HEK293T (cell line): ENCODE measurements at regions not wholly inside any gene's neighbourhood (a gene's known extent, or its start where the extent isn't known, plus 50 kb on each side); places are given as distances from the start of the nearest gene placed in this dataset.

Source experiments
- CTCF ChIA-PET: fragments of 350-600 bp; formaldehyde crosslinking; extraction: SDS; loops from one replicate; lab custom pipeline; 2021; ENCODE audit warnings: antibody characterized with exemption, inconsistent platforms; lab: Yijun Ruan, JAX
- POLR2A ChIA-PET: fragments of 350-600 bp; formaldehyde crosslinking; extraction: SDS; loops from one replicate; lab custom pipeline; 2020; ENCODE audit warnings: antibody characterized with exemption, inconsistent platforms; lab: Yijun Ruan, JAX
- DNase-seq: peaks from one replicate; pipeline ENCODE4 v3.0.0; 2012; ENCODE audit warnings: mixed read lengths; ENCODE audit errors: extremely low spot score
- ARNT ChIP-seq: fragments of 450-650 bp; IDR thresholded peaks from 2 replicates; pipeline ENCODE4 v1.6.1; 2017; ENCODE audit warnings: mild to moderate bottlenecking
- BHLHE40 ChIP-seq: fragments of 450-650 bp; IDR thresholded peaks from 2 replicates; pipeline ENCODE4 v1.6.1; 2016; ENCODE audit warnings: mild to moderate bottlenecking, moderate library complexity, borderline replicate concordance
- CTBP1 ChIP-seq: fragments of 450-650 bp; IDR thresholded peaks from 2 replicates; pipeline ENCODE4 v1.6.1; 2016; ENCODE audit warnings: borderline replicate concordance
- ELF4 ChIP-seq: fragments of 450-650 bp; IDR thresholded peaks from 2 replicates; pipeline ENCODE4 v1.6.1; 2017; ENCODE audit warnings: antibody characterized with exemption
- FOXA1 ChIP-seq: fragments of 450-650 bp; IDR thresholded peaks from 2 replicates; pipeline ENCODE4 v1.6.1; 2016; ENCODE audit warnings: mild to moderate bottlenecking
- FOXK2 ChIP-seq: fragments of 450-650 bp; IDR thresholded peaks from 2 replicates; pipeline ENCODE4 v1.6.1; 2016; ENCODE audit warnings: mild to moderate bottlenecking
- FOXM1 ChIP-seq: fragments of 450-650 bp; IDR thresholded peaks from 2 replicates; pipeline ENCODE4 v1.6.1; 2017; ENCODE audit warnings: mild to moderate bottlenecking, borderline replicate concordance
- HDGF ChIP-seq: fragments of 450-650 bp; IDR thresholded peaks from 2 replicates; pipeline ENCODE4 v1.6.1; 2017; ENCODE audit warnings: antibody characterized with exemption, borderline replicate concordance
- L3MBTL2 ChIP-seq: fragments of 450-650 bp; conservative IDR thresholded peaks from 2 replicates; pipeline ENCODE4 v1.6.1; 2016; ENCODE audit warnings: mild to moderate bottlenecking
- LEF1 ChIP-seq: fragments of 450-650 bp; IDR thresholded peaks from 2 replicates; pipeline ENCODE4 v1.6.1; 2017; ENCODE audit warnings: mild to moderate bottlenecking, borderline replicate concordance
- NFRKB ChIP-seq: fragments of 450-650 bp; IDR thresholded peaks from 2 replicates; pipeline ENCODE4 v1.6.1; 2016; ENCODE audit warnings: mild to moderate bottlenecking, moderate library complexity
- SP1 ChIP-seq: fragments of 450-650 bp; IDR thresholded peaks from 2 replicates; pipeline ENCODE4 v1.6.1; 2017
- SUZ12 ChIP-seq: fragments of 450-650 bp; IDR thresholded peaks from 2 replicates; pipeline ENCODE4 v1.6.1; 2016; ENCODE audit warnings: mild to moderate bottlenecking
- TARDBP ChIP-seq: fragments of 450-650 bp; IDR thresholded peaks from 2 replicates; pipeline ENCODE4 v1.6.1; 2016
- ZNF384 ChIP-seq: fragments of 450-650 bp; IDR thresholded peaks from 2 replicates; pipeline ENCODE4 v1.6.1; 2016
- TF ChIP-seq, protein P1 (sequence below): fragments of 450-650 bp; IDR thresholded peaks from 2 replicates; pipeline ENCODE4 v1.6.1; 2016

DNA sequence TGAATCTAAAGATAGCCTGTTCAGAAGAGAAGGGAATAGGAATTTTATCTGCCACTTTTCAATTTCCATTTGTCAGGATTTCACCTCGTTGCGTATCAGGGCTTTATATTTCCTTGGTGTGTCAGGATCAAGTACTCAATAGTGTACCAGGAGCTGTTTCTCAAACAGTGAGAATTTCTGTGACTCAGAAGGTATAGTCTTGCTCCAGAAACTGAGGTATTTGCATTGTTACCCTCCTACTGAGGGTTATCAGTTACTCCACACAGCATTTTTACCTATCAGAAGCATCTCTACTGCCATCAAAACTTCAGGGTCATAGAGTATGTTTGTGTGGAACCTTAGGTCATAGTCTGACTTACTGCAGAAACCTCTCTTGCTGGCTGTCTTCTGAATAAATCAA, 271.7 kb upstream of the EDNRB start:
- no peak for DNase-seq
- TF ChIP-seq FOXM1 (no peak), L3MBTL2 (no peak), HDGF (no peak), TARDBP (no peak), FOXA1 (no peak), ZNF384 (no peak), FOXK2 (no peak), CTBP1 (no peak), ARNT (no peak), LEF1 (no peak), SUZ12 (no peak), SP1 (no peak), BHLHE40 (no peak), NFRKB (no peak), ELF4 (no peak)
- TF ChIP-seq, protein P1, sequence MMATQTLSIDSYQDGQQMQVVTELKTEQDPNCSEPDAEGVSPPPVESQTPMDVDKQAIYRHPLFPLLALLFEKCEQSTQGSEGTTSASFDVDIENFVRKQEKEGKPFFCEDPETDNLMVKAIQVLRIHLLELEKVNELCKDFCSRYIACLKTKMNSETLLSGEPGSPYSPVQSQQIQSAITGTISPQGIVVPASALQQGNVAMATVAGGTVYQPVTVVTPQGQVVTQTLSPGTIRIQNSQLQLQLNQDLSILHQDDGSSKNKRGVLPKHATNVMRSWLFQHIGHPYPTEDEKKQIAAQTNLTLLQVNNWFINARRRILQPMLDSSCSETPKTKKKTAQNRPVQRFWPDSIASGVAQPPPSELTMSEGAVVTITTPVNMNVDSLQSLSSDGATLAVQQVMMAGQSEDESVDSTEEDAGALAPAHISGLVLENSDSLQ = no peak
- CTCF ChIA-PET = no interaction called here
- POLR2A ChIA-PET = no interaction called here

DNA sequence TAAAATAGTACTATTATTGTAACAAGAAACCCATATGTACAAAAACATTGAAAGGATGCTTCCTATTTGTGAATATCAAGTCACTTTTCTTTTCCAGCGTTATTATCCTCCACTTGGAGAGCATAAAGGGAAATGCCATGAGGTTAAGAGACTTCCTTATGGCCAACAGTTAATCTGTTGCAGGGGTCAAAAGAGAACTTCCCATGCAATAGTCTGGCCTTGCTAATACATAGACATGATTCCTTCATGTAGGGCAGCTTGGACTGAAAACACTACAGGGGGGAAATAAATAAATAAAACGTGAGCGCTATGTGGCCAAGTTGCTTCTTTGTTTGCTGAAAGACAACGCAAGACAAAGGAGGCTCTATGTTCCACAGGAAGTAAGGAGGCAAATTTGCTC, 269.1 kb upstream of the EDNRB start:
- no peak for DNase-seq
- ChIA-PET CTCF (no interaction called here), POLR2A (no interaction called here)
- TF ChIP-seq ARNT (no peak), BHLHE40 (no peak), SP1 (no peak), FOXK2 (no peak), SUZ12 (no peak), TARDBP (no peak), NFRKB (no peak), L3MBTL2 (no peak), HDGF (no peak), ELF4 (no peak), LEF1 (no peak), ZNF384 (no peak), FOXM1 (no peak), FOXA1 (no peak), CTBP1 (no peak)
- TF ChIP-seq, protein P1 = no peak

DNA sequence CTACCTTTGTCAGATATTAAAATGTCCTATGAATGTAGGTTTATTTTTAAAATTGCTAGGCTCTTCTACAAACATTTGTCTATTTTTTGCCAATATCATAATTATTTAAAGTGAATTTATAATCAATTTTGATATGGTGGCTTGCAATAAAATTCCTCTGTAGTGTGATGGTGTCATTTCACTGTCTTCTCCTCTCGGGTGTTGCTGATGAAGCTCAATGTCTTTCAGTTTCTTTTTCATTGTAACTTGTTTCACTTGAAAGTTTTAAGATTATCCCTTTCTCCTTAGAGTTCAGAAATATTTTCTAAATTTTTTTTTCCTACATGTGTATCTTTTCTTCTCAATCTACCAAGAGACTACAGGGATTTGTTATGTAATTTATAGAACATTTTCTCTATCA, 267.1 kb upstream of the EDNRB start:
- no peak for DNase-seq
- ChIA-PET POLR2A (no interaction called here), CTCF (no interaction called here)
- TF ChIP-seq BHLHE40 (no peak), ARNT (no peak), L3MBTL2 (no peak), LEF1 (no peak), NFRKB (no peak)

DNA sequence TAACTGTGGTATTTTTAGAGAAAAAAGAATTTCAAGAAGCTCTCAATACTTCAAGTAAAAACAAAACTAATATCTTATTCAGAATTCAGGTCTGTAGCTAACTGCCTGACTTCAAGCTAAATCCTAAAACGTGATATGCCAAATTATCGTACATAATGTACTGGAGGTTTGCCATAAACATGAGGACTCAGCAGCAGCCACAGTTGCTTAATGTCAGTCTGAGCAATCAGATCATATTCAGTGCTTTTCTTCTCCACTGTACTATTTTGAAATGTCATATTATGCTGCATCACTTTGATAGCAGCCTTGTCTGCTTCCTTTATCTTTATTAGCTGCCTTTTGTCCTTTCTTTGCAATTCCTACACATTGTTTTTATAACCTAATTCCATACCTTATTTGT, 265.1 kb upstream of the EDNRB start:
- DNase-seq = no peak
- CTCF ChIA-PET = no interaction called here
- POLR2A ChIA-PET = no interaction called here
- no peak for TF ChIP-seq NFRKB
- no peak for TF ChIP-seq FOXA1
- TF ChIP-seq CTBP1 = no peak
- no peak for TF ChIP-seq L3MBTL2
- TF ChIP-seq ZNF384 = no peak
- TF ChIP-seq ELF4 = no peak
- TF ChIP-seq SUZ12 = no peak
- TF ChIP-seq FOXK2 = no peak
- TF ChIP-seq SP1 = no peak
- TF ChIP-seq TARDBP = no peak
- TF ChIP-seq BHLHE40 = no peak

DNA sequence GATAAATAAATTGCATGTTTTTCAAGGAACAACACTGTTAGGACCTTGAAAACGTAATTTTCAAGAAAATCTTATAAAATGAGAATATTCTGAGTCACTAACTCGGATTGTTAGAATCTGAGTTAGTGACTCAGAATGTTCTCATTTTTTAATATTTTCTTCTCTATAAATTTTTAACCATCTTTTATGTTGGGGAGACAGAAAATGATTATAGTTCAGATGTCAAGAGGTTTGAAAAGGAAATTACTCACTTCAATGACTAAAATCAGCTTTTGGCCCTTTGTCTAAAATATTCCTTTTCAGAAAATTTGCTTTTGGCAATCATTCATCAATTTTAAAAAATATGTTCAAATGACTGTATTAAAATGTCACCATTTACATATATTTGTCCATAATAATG, 264.2 kb upstream of the EDNRB start:
- no peak for TF ChIP-seq FOXA1
- TF ChIP-seq, protein P1 = no peak
- no peak for TF ChIP-seq ZNF384
- TF ChIP-seq SP1 = no peak
- TF ChIP-seq ARNT = no peak
- TF ChIP-seq LEF1 = no peak
- no peak for TF ChIP-seq ELF4
- TF ChIP-seq L3MBTL2 = no peak
- no peak for TF ChIP-seq TARDBP
- no peak for TF ChIP-seq FOXM1
- TF ChIP-seq SUZ12 = no peak
- TF ChIP-seq BHLHE40 = no peak
- no peak for TF ChIP-seq CTBP1
- no peak for TF ChIP-seq FOXK2
- TF ChIP-seq NFRKB = no peak
- no peak for TF ChIP-seq HDGF
- ChIA-PET POLR2A (no interaction called here), CTCF (interaction anchor here (1.2 kb wide), 1 partner anchor 62 kb away, joined by 3 read pairs; no protein-coding TSS in a partner anchor)
- DNase-seq = no peak

DNA sequence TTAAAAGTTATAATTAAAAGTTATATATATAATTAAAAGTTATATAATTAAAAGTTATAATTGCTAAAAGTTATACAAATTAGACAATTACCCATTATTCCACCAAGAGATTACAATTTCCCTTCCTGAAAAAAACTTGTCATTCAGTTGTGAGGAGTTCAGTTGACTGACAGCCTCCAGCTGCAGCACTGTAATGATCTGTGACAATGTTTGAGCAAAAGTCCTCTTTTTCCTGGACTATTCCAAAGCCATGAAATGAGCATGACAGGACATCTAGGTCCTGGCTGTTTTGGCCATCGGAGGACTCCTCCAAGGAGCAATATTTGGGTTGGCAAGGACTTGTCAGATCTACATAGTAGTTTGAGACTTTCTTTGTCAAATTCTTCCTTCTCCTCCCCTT, 258.7 kb upstream of the EDNRB start:
- no peak for TF ChIP-seq SUZ12
- TF ChIP-seq ARNT = no peak
- TF ChIP-seq LEF1 = no peak
- TF ChIP-seq, protein P1 = peak; percentile 30; the same call in 1 of the 2 replicates
- no peak for TF ChIP-seq FOXM1
- no peak for TF ChIP-seq L3MBTL2
- POLR2A ChIA-PET = no interaction called here
- CTCF ChIA-PET = no interaction called here
- DNase-seq = no peak
